ENCODE measurements at regions not wholly inside any gene's neighbourhood (a gene's known extent, or its start where the extent isn't known, plus 50 kb on each side); places are given as distances from the start of the nearest gene placed in this dataset.

DNA sequence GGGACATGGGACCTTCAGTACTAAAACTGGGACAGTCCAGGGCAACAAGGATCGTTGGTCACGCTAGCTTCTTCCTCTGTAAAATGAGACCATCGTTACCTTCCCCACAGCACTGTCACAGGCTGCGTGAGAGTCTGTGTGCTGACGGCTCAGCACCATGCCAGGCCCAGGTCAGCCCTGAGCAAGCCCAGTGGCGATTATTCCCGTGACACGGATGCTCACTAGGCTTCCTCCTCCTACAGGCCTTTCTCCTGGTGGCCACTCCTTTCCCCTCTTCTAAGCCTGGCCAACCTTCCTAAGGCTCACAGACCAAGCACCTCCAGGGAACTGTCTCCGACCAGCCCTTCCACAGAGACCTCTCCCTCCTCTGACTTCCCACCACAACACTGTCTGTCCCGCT, 69.3 kb upstream of the RUNX3 start:
- DNase-seq, result no peak

DNA sequence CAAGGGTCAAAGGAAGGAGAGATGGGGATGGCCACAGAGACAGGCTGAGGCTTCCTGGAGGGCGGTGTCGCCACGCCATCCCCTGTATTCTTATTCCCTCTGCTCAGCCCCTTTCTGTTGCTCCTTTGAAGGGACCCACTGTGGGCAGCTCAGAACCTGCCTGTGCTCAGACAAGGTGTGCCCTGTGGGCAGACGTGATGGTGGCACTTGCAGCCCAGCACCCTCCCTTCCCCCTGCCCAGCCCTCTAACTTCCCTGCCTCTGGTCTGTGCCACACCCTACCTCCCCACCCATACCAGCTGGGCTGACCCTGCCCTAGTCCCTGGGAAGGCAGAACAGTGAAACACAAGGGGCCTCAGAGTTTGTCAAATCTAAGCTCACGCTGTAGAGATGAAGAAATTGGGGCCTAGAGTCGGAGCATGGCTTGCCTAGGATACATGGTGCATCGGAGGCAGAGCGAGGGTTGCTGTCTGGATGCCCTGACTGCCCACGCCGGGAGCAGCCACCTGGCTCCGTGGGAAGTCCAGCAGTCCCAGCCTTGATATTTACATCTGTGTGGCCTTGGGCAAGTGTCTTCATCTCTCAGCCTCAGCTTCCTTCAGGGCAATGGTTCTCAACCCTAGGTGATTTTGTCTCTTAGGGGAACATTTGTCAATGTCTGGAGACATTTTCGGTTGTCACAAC, 68.6 kb upstream of the RUNX3 start:
- DNase-seq, result no peak

DNA sequence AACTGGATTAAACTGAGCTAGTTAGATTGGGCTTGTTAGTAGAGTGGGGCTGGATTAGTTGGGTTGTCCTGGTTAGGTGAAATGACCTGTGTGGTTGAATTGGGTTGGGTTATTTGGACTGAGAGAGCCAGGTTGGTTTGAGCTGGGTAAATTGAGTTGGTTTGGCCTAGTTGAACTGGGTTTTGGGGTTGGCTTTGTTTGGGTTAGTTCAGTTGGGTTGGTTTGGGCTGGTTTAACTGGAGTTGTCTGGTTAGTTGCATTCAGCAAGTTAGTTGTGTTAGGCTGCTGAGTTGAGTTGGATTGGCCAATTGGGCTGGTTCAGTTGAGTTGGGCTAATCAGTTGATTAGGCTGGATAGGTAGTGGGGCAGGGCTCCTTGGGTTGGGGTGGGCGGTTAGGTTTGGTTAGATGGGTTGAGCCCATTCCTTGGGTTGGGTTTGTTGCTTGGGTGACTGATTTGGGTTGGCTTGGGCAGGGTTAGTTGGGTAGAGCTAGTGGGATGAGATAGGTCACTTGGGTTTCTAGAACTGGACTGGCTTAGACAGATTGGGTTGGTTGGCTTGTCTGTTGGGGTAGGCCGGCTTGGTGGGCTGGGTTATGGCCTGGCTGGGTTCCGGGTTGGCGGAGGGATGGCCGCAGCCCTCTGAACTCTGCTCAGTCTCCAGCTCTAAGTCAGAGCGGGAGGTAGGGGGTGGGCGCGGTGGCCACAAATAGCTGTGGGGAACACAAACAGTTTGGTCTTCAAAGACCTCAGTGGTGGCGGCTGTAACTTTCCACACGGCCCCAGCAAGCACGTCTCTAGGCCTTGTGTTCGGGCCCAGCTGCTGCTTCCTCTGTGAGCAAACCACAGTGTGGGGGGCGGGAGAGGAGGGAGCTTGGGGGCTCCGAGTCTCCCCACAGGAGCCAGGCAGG, 67.2 kb upstream of the RUNX3 start:
- DNase-seq, result no peak

DNA sequence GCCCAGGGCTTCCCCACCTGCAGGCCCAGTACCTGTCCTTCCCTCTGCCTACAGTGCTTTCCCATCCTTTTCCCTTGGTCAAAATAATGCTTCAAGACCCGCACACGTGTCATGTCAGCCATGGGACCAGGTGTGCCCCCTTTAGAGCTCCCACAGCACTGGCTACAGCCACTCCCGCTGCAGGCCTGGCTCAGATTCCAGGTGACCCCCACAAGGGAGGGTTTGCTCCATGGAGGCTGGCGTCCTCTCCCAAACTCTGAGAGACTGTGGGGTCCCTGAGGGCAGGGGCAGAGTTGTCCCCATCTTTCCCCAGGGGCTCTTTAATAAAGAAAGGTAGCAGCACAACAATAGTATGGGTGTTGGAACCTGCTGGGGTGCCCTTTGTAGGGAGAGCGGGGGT, 66.4 kb upstream of the RUNX3 start:
- no peak for DNase-seq

DNA sequence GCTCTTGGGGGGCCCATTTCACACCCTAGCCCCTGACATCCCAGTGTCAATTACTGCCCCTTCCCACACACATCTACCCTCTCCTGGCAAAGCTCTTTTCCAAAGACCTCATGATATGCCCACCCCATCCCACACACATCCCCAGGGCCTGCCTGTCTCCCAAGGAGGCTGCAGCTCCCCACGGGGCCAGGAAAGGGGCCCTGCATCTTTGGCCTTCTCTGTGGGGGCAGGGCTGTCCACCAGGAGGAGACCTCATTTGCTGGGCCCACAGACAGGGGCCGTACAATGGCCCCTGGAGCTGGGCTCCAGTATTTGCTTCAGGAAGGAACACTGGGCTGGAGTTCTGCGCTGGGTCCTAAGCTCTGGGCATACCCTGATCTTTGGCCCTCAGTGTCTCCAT, 65.6 kb upstream of the RUNX3 start:
- DNase-seq, result no peak

DNA sequence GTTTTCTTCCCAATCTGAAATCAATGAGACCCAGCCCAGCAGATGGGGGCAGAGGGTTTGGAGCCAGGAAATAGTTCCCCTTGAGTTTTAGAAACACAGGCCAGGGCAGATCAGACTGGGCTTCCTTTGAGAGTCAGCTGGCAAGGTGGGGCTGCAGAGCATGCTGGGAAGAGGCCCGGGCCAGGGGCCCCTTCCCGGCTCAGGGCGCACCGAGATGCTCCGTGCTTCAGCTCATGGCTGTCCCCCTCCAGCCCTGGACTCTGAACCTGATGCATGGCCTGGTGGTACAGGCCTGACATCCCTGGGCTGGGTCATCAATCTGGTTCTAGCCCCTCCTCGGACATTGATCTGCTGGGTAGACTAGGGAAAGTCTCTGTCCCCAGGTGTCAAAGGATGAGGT, 65.1 kb upstream of the RUNX3 start:
- DNase-seq, result no peak

DNA sequence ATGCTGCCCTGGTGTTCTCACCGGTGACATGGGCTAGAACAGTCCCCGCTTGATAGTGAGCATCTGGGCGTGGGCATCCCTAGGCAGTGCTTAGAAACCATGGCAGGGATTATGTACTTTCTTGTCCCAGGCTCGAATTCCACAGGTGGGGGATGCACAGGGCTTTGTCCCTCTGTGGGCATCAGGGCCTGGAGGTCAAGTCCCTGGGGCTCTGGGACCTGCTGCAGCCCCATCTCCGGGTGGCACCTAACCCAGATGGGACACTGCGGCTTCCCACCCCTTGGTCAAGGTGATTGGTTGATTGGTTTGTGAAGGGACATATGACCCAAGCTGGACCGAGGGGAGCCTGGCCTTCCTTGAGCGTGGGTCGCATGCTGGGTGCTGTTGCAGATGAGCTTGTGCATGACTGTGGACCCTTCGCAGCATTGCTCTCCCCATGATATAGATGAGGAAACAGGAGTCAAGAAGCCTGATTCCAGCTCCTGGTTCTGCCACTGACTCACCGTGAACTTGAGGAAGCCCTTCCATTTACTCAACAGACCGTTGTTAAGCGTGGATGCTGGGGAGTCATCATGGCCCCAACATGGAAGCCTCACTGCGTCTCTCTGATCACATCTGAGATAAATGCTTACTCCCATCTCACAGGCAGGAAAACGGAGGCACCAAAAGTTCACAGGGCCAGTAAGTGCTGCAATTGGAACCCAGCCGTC, 64.0 kb upstream of the RUNX3 start:
- no peak for DNase-seq

DNA sequence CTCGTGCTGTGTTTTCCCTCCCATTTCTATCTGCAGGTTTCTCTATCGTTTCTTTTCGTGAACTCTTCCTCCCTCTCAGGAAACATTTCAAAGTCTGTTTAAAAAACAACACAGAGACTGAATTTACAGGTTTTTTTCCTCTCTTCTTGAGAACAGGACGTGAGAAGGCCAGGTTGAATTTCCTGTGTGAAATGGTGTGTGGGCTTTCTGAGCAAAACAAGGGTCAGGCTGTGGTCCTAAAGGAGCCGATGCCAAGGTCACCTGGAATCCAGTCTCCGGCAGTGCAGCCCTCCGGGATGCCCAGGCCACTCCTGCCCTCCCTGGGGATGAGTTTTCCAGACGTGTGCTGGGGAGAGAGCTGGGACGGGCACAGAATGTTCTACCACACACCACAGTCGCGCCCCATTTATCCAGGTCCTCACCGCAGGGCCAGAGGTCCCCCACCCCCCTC, 62.7 kb upstream of the RUNX3 start:
- no peak for DNase-seq

DNA sequence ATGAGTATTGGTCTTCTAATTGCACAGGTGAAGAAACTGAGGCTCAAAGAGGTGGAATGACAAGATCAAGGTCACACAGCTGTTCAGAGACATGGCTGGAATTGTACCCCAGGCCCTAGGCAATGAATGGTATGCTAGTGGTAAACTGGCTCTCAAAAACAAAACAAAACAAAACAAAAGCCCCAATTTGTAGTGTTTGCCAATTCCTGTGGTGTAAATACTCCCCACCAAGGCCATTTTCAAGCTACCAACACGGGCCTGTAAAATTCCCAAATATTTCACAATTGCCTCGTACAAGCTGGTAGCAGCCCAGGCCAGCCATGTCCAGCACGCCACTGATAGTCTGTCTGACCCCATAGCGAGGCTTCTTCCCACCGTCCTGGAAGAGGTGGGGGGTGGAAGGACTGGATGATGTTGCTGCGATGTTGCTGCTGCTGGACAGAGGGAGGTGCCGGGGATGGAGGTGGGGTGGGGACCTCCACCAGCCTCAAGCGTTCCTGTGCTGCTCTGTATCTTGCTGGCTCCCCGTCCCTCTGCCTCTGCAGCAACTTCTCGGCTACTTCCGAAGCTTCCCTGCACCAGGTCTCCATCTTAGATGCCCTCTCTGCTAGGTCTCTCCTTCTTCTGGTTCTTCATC, 62.2 kb upstream of the RUNX3 start:
- no peak for DNase-seq

DNA sequence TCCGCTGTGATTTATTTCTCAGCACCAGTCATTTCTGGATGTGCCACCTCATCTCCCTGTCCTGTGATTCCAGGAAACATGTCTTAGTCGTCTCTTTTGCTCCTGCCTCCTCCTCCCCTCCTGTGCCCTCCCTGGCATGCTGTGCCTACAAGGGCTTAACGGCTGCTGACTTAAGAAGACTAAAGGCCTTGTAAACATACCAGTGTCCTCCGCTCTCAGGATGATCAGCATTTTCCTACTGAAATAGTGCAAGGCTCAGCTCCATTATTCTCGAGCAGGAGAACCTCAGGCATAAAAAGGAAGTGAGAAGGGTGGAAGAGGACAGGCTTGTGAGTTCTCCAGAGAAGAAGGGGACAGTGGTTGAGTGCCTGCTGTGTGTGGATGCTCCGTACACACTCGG, 61.6 kb upstream of the RUNX3 start:
- no peak for DNase-seq

DNA sequence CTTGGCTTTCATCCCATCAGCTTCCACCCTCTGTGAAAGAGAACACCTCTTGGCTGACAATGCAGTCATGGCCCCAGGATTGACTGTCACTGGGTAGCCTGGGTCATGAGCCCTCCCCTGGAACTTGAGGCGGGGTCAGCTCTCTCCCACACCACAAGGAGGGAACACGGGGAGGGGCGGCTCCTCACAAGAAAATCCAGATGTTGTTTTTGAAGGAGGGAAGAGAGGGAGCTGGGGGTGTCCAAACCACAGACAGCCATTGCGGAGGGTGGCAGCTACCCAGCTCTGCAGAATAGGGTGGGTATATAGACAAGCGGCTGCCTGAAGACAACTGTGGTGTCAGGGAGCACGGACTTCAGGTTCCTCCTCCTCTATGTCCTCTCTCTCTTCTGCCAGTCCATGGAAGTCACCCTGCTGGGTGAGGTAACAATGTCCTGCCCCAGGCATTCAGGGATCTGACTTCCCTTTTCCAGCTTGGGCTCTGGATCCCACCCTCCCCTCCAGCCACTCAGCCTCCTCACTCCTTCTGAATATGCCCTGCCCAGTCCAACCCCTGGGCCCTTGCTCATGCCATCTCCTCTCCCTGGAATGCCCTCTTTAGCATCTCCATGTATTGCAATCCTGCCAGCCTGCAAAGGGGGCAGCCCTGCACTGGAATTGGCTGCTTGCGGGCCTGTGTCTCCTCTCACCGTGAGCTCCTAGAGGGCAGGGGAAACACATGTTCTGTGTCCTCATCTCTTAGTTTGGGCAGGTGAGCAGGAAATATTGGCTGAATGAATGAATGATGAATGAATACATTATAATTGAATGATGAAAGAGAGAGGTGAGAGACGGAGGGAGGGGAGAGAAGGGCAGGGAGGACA, 60.9 kb upstream of the RUNX3 start:
- DNase-seq, result no peak

DNA sequence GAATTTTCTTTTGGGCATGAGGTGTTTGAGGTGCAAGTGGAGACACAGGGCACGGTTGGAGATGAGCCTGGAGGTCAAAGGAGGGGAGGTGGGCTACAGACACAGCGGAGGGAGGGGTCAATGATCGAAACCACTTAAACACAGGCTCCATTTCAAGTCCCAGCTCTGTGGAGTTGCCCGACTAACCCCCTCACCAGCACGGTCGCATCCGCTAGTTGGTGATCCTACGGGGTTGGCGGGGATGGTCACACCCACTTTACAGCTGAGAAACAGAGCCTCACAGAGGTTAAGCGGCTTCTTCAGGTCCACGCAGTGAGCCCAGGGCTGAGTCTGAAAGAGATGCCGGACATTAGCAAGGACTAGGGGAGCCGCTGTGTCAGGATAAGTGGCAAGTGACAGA, 60.1 kb upstream of the RUNX3 start:
- DNase-seq, result no peak

DNA sequence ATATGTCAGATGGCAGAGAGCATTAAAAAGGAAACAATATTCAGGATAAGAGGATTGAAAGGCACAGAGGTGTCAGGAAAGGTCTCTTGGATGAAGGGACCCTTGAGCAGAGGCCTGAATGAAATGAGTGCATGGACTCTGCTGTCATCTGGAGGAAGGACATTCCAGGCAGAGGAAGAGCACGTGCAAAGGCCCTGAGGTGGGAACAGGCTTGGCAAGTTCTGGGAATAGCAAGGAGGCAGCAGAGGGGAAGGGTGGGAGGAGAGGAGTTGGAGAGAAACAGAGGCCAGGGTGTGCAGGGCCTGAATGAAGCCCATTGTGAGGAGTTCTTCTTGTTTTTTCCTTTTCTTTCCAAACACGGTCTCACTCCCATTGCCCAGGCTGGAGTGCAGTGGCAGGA, 59.0 kb upstream of the RUNX3 start:
- DNase-seq, result no peak

DNA sequence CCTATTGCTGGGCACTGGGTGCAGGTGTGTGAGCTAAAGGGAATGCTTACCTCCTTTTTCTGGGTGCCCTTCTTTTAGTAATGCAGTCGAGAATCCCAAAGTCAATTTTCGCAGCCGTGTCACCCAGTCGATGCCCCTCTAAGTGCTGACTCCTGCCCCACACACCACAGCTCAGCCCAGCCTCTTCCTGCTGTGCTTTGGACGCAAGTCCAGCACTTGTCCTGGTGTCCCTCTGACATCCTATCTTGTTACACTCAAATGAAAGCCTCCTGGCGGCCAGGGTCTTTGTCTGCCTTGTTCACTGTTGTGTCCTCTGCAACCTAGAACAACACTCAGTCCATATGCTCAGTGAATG, 58.5 kb upstream of the RUNX3 start:
- no peak for DNase-seq

DNA sequence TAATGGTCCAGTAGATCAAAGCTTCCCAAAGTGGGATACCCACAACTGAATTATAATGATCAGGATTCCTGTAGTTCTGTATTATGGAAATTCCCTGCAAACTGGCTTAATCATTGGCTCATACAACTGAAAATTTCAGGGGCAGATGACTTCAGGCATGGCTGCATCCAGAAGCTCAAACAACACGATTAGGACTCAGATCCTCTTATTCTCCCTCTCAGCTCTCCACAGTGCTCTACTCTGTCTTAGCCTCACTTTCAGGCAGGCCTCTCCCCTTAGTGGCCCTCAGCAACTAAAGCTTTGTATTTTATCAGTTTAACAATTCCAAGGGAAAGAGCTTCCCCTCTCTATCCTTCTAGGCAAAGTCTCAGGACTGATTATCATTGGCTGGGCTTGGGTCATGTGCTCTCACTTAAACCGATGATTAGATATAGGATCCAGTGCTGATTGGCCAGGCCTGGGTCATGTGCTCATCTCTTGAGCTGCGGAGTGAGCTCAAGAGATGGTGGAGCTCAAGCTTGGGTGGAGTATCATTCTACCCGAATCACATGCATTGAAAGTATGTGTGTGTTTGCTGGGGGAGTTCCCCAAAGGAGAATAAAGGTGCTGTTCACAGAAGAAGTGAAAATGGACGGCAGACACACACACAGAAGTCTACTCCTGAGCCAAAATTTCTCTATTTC, 57.9 kb upstream of the RUNX3 start:
- no peak for DNase-seq

DNA sequence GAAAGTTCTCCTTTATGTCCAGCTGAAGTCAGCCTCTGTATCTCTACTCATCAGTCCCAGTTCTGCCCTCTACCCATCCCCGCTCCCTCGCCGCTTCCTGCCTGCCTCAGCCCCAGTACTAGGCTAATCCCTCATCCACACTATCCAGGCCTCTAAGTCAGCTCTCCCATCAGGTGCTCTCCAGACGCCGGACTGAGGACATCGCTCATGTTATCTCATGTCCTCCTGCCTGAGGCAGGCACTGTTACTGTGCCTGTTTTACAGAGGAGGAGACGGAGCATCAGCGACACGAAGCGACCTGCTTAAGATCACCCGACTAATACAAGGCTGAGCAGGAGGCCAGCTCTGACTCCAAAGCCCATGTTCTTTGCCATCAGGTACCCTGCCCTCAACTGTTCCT, 57.3 kb upstream of the RUNX3 start:
- no peak for DNase-seq

DNA sequence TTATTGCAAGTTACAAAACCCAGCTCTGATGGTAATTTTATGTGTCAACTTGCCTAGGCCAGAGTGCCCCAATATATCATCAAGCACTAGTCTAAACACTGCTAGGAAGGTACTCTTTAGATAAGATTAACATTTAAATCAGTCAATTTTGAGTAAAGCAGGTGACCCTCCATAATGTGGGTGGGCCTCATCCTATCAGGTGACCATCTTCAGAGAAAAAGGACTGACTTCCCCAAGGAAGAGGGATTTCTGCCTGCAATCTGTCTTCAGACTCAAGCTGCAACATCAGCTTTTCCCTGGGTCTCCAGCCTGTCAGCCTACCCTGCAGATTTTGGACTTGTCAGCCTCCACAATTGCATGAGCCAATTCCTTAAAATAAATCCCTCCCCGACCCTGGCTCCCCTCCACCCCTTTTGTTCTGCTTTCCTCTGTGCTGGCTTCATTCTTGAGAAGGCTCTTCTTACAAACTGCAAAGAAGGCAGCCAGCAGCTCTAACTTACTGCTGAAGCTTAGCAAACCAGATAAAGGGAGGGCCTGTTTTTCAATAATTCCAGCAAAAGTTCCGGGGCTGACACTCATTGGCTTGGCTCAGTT, 56.4 kb upstream of the RUNX3 start:
- no peak for DNase-seq

DNA sequence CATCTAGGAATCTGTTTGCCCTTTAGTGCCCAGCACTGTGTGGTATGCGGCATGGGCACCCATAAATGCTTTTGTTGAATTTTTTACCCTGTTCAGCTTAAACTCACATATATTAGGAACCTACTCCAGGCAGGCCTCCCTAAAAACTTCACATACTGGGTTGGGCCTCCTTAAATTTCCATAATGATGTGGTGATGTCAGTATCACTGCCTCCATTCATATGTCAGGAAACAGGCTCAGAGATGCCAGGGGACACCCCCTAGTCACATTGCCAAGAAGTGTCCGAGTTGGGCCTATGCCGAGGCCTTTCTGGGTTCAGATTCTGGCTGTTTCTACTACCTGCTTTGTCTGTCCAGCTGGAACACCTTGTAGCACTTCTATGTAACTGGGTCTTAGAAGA, 55.7 kb upstream of the RUNX3 start:
- no peak for DNase-seq

DNA sequence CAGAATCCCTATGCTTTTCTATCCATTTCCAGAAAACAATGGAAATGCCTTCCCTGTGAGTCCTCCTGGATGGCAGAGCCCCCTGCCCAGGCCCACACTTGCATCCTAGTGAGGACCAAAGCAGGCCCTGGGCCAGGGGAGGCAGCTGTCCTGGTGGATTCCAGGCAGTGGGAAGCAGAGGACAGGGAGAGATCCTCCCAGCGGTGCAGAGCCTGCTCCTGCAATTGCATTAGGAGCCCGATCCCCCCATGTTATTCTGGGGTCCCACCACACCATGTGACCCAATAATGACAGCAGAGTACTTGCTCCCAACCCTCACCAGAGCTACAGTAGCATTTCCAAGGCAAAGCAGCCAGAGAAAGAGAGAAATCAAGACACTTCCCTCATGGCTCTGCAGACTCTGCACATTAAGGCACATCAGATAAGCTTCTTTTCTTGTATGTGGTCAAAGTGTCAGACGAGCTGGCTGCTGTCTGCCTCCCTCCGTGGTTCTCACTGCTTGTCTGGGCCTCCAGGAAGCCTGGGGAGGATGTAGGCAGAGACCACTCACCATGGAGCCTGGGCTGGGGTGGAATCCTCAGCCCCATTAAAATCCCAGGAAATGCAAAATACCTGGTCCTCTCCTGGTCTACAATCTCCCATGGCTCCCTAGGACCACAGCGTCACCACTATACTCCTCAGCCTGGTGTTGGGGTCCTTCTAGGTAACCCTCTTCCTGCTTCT, 54.9 kb upstream of the RUNX3 start:
- no peak for DNase-seq

DNA sequence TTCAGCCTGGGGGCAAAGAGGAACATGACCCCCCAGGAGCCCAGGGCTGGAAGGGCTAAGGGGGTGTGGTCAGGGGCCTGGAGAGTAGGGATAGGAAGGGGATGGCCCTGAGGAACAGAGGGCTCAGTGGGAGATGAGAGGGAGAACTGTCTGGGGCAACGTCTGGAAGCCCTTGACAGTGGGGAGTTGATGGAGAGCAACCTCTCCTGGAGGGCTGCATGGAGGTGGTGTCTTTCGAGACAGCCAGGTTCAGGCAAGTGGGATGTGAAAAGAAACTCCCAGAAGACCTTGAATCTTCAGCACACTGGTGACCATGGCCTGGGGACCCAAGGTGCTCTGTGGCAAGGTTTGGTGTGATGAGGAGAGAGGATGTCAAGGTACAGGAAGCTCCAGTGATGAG, 54.2 kb upstream of the RUNX3 start:
- no peak for DNase-seq
